NCI-H69 (cell line): ENCODE measurements at regions not wholly inside any gene's neighbourhood (a gene's known extent, or its start where the extent isn't known, plus 50 kb on each side); places are given as distances from the start of the nearest gene placed in this dataset.
"Not testable (repeated sequence)": the region's sequence is repeated elsewhere in the genome, so short reads cannot be mapped to it uniquely, and the experiment has no call there.

ENCODE experiments used
- DNase-seq: peaks from one replicate; lab custom pipeline; 2025; lab: John Stamatoyannopoulos, UW

- DNase-seq = peak; percentile 1
These were observed 106.9 kb upstream of the ATL2 start for GRCh38 chr2:38483776-38484501.

DNA sequence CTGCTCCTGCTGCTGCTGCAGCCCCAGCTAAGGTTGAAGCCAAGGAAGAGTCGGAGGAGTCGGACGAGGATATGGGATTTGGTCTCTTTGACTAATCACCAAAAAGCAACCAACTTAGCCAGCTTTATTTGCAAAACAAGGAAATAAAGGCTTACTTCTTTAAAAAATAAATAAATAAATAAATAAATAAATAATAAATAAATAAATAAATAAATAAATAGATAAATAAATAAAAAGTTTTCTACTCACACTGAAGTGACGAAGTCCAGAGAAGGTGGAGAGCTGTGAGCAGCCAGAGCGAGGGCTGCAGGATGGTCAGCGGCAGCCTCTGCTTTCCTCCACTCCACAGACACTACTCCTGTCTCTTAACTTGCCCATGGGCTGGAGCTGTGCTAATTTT is 105.6 kb upstream of the ATL2 start:
- not testable (repeated sequence) for DNase-seq

DNA sequence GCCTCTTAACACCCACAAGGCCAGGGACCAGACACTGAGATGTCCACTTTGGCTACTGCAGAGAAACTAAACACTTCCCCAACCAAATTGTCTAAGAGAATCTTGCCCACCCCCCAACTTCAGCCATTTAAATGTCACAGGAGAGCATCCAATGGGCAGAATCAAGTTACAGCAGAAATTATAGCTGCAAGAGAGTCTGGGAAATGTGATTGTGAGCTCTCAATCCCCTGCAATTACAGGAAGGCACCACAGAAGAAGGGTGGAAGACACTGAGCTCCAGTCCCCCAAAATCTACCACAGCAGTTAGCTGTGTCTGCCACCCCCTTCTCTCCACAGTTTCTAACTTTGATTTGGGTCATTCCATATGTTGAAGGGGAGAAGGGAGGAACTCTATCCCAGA is 103.5 kb upstream of the ATL2 start:
- no peak for DNase-seq

- no peak for DNase-seq
These were observed 99.9 kb upstream of the ATL2 start for GRCh38 chr2:38477006-38477405.

- no peak for DNase-seq
These were observed 98.5 kb upstream of the ATL2 start for GRCh38 chr2:38475567-38475881.

- DNase-seq = no peak
These were observed 97.9 kb upstream of the ATL2 start for GRCh38 chr2:38474715-38475566.

- no peak for DNase-seq
These were observed 97.0 kb upstream of the ATL2 start for GRCh38 chr2:38474021-38474456.

DNA sequence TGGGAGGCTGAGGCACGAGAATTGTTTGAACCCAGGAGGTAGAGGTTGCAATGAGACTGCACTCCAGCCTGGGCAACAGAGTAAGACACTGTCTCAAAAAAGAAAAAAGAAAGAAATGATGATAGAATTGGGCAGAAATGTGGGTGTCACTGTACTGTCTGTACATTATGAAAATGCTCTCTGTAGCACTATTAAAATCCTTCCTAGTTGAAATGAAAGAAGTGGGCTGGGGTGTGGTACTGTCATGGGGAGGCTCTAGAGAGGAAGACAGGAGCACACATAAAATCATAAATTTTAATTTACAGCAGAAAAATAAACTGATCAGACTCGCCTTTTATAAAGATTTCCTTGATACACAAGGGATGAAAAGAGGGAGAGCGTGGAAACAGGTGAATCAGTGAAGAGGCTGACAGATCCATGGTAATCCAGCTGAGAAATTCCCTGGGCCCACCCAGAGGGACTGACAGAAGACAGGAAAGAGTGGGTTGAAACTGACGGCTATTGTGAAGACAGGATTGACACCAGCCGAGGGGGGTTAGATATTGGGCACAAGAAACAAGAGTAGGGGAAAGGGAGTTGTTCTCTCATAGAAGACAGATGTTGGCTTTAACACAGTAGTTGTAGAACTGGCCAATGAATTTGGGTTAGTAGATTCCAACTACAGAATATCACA is 96.4 kb upstream of the ATL2 start:
- no peak for DNase-seq

GRCh38 chr2:38470115-38470514 is 93.0 kb upstream of the ATL2 start:
- no peak for DNase-seq

- no peak for DNase-seq
These were observed 90.8 kb upstream of the ATL2 start for GRCh38 chr2:38467768-38468455.

DNA sequence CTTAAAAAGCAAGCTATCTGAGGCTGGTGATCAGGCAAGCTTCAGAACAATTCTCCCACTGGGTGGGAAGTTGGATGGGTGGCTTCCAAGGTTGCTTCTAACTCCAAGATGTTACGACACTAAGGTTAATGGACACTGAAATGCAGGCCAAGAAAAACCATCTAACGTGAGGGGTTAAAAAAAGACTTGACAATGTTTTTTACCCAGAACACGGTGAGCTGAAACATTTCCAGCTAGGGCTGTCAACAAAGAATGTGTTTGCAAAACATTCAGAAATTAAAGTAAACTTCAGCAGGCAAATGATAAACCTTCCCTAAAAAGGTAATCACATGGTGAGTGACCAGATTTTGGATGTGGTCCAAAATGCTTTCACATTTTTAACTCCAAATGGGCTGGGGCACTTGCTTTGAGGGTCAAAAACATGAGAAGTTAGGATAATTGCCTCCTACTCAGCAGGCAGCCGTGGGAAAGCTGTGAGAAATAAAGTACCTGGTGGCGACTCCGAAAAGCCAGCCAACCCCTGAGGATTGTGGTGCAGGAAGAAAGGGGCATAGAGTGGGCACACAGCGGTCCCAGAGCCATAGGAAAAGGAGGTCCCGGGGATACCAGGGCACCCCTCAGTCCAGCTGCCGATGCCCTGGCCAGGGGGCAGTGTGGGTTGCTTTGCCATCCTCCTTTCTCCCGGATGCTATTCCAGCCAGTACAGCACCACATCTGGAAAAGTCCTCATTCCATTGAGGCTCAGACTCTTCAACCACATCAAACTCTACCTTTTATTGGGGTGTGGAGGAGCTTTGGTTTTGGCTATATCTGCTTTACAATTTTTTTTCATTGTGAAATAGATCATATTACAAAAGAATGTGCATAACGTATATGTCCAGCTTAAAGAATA is 90.0 kb upstream of the ATL2 start:
- DNase-seq = peak; percentile 23

DNA sequence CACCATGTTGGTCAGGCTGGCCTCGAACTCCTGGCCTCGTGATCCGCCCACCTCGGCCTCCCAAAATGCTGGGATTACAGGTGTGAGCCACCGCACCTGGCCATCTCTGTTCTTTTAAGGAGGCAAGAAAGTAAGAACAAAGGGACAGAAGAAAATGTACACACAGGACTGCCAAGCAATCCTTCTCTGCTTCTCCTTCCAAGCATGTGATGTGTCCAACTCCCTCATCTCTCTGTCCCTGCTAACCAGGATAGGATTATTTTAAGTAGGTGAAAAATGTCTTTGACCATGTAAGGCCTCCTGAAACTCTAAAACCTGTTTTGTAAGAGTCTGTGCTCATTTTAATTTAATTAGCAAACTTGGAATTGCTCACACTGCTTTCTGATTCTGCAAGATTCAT is 89.3 kb upstream of the ATL2 start:
- DNase-seq = no peak

GRCh38 chr2:38465789-38466127 is 88.7 kb upstream of the ATL2 start:
- peak; percentile 28 for DNase-seq

- no peak for DNase-seq
These were observed 88.1 kb upstream of the ATL2 start for GRCh38 chr2:38464971-38465788.

DNA sequence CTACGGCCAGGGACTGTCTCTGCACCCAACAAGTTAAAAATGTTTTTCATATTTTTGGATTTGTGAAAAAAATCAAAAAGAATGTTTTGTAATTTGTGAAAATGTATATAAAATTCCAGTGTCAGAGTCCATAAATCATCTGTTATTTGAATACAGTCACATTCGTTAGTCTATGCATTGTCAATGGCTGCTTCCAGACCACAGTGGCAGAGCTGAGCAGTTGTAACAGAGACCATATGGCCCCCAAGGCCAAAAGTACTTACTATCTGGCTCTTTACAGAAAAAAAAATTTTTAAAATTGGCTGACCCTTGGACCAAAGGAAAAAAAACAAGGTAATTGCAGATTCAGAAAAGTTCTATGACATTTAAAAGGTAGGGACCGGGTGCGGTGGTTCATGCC is 86.7 kb upstream of the ATL2 start:
- DNase-seq = no peak

DNA sequence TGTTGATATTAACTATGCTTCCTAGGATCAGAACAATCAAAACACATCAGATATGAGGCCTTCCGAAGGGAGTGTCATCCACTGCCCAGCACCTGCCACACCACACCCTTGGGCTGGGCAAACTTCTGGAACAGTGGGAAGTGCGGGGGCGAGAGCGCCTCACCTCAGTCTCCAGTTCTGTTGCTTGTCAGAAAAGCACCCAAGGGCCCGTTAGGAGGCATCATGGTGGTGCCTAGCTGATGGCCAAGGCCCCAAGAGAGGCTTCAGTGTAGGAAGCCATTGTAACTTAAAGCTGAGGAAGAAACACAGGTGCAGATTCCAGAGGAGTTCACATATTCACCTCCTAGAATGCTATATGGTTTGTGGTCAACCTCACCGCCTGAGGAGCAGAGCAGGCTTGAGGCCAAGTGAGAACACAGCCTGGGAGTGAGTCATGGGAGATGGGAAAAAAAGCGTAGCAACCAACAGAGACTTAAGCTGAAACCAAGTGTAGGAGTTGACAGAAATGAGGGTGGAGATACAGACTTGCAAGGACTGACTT is 85.1 kb upstream of the ATL2 start:
- no peak for DNase-seq

DNA sequence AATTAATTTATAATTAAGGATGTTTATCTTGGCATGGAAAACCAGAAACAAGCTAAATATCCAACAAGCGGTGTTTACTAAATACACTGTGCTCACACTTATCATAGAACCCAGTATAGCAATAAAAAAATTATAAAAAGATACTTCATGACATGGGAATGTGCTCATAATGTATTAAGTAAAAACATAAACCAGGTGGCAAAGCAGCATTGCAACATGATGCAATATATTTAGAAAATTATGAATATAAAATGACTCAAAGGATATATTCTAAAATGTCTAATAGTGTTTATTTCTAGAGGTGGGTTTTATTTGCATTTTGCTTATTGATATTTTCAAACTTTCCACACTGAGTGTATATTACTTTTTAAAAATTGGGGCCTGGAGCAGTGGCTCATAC is 84.4 kb upstream of the ATL2 start:
- no peak for DNase-seq

GRCh38 chr2:38460313-38460712 is 83.2 kb upstream of the ATL2 start:
- no peak for DNase-seq

- no peak for DNase-seq
These were observed 77.0 kb upstream of the ATL2 start for GRCh38 chr2:38454081-38454480.

- DNase-seq = not testable (repeated sequence)
These were observed 74.7 kb upstream of the ATL2 start for GRCh38 chr2:38451778-38452177.
